SK-N-SH (cell line): ENCODE measurements at regions not wholly inside any gene's neighbourhood (a gene's known extent, or its start where the extent isn't known, plus 50 kb on each side); places are given as distances from the start of the nearest gene placed in this dataset.

ENCODE experiments used
- CTCF ChIA-PET: fragments of 300-600, 350-600 bp; formaldehyde crosslinking; extraction: SDS; loops from one replicate; lab custom pipeline; 2021; lab: Yijun Ruan, JAX
- POLR2A ChIA-PET: fragments of 350-600 bp; sonication (Branson Sonifier 250); formaldehyde crosslinking; extraction: SDS; loops from one replicate; lab custom pipeline; 2020; ENCODE audit warnings: antibody characterized with exemption, inconsistent platforms; lab: Yijun Ruan, JAX
- DNase-seq: peaks from one replicate; pipeline ENCODE4 v3.0.0; 2012
- H2AFZ ChIP-seq: fragments of 200-600 bp; sonication (generic); 2 replicates; pipeline ENCODE4 v1.8.1; 2016; ENCODE audit warnings: antibody characterized with exemption, mild to moderate bottlenecking, low read depth
- H3F3A ChIP-seq: fragments of 200-600 bp; sonication (generic); replicated peaks from 2 replicates; pipeline ENCODE3; 2016; ENCODE audit warnings: antibody characterized with exemption, mild to moderate bottlenecking; ENCODE audit not compliant: insufficient read depth
- H3K27ac ChIP-seq, 2 experiments: fragments of 200-500 bp in 1 of 2; fragments of 200-600 bp in 1 of 2; sonication (Bioruptor generic) in 1 of 2; sonication (generic), shearing (Covaris generic) in 1 of 2; 2 replicates each; pipeline versions ENCODE4 v1.5.1 to v1.6.1; 2014 to 2016; ENCODE audit warnings: low read depth in 2 of 2, inconsistent platforms in 1 of 2, low read length in 1 of 2, mild to moderate bottlenecking in 1 of 2, mixed read lengths in 1 of 2
- H3K27me3 ChIP-seq: fragments of 200-600 bp; sonication (generic), shearing (Covaris generic); 2 replicates; pipeline ENCODE4 v1.6.1; 2016; ENCODE audit warnings: mixed run types; ENCODE audit not compliant: insufficient read depth
- H3K36me3 ChIP-seq, 2 experiments: fragments of 200-500 bp in 1 of 2; fragments of 200-600 bp in 1 of 2; sonication (Bioruptor generic) in 1 of 2; sonication (generic) in 1 of 2; replicated peaks in 1 of 2; 2 replicates each; pipeline versions ENCODE3 to v1.5.1; 2014 to 2016; ENCODE audit warnings: low read length in 1 of 2, mild to moderate bottlenecking in 1 of 2; ENCODE audit not compliant: insufficient read depth in 2 of 2, control insufficient read depth in 1 of 2
- H3K4me1 ChIP-seq, 2 experiments: fragments of 200-500 bp in 1 of 2; fragments of 200-600 bp in 1 of 2; sonication (Bioruptor generic) in 1 of 2; sonication (generic), shearing (Covaris generic) in 1 of 2; 2 replicates each; pipeline versions ENCODE4 v1.5.1 to v1.6.1; 2014 to 2016; ENCODE audit warnings: low read depth in 1 of 2, low read length in 1 of 2, mixed run types in 1 of 2; ENCODE audit not compliant: insufficient read depth in 2 of 2, control insufficient read depth in 1 of 2
- H3K4me2 ChIP-seq: fragments of 200-600 bp; sonication (generic), shearing (Covaris generic); 2 replicates; pipeline ENCODE4 v1.6.1; 2017; ENCODE audit warnings: mixed run types
- H3K4me3 ChIP-seq, 2 experiments: fragments of 200-500 bp in 1 of 2; fragments of 200-600 bp in 1 of 2; sonication (Bioruptor generic) in 1 of 2; sonication (generic), shearing (Covaris generic) in 1 of 2; 2 replicates each; pipeline versions ENCODE4 v1.5.1 to v1.8.1; 2014 to 2016; ENCODE audit warnings: low read depth in 2 of 2, inconsistent platforms in 1 of 2, low read length in 1 of 2, mild to moderate bottlenecking in 1 of 2, mixed read lengths in 1 of 2, moderate library complexity in 1 of 2
- H3K79me2 ChIP-seq: fragments of 200-600 bp; sonication (generic); 2 replicates; pipeline ENCODE4 v1.8.1; 2017; ENCODE audit warnings: mild to moderate bottlenecking; ENCODE audit not compliant: insufficient read depth
- H3K9ac ChIP-seq: fragments of 200-600 bp; sonication (generic); 2 replicates; pipeline ENCODE4 v1.6.1; 2017; ENCODE audit warnings: mixed run types
- H3K9me2 ChIP-seq: fragments of 200-600 bp; sonication (generic); 2 replicates; pipeline ENCODE4 v1.6.1; 2017; ENCODE audit warnings: mixed run types
- H3K9me3 ChIP-seq: fragments of 200-600 bp; sonication (generic); 2 replicates; pipeline ENCODE4 v1.6.1; 2017; ENCODE audit warnings: mixed run types, mild to moderate bottlenecking, moderate library complexity
- H4K20me1 ChIP-seq: fragments of 200-600 bp; sonication (generic); 2 replicates; pipeline ENCODE4 v1.6.1; 2017; ENCODE audit warnings: mild to moderate bottlenecking, mixed run types; ENCODE audit not compliant: insufficient read depth
- CHD2 ChIP-seq: fragments of 150-350 bp; IDR thresholded peaks from 2 replicates; pipeline ENCODE4 v1.6.1; 2018; ENCODE audit warnings: low read length; ENCODE audit not compliant: partially characterized antibody
- EP300 ChIP-seq, 2 experiments: IDR thresholded peaks; 2 replicates each; pipeline versions ENCODE4 v1.4.0 to v1.6.1; 2012; ENCODE audit warnings: borderline replicate concordance in 1 of 2, low read depth in 1 of 2, low read length in 1 of 2
- FOXJ3 ChIP-seq: sonication (generic); formaldehyde crosslinking; IDR thresholded peaks from 2 replicates; pipeline ENCODE4 v1.5.1; 2020; ENCODE audit warnings: mild to moderate bottlenecking, missing genetic modification reagents
- GATA2 ChIP-seq: sonication (generic); formaldehyde crosslinking; IDR thresholded peaks from 2 replicates; pipeline ENCODE4 v1.5.0; 2020; ENCODE audit warnings: mild to moderate bottlenecking, missing genetic modification reagents
- NRF1 ChIP-seq: IDR thresholded peaks from 2 replicates; pipeline ENCODE4 v1.6.1; 2012; ENCODE audit warnings: low read depth, mild to moderate bottlenecking, low read length
- SMC3 ChIP-seq: IDR thresholded peaks from 2 replicates; pipeline ENCODE4 v1.6.1; 2012; ENCODE audit warnings: low read depth, low read length, improper control_type of control experiment
- TAF1 ChIP-seq: IDR thresholded peaks from 2 replicates; pipeline ENCODE4 v1.6.1; 2012; ENCODE audit warnings: low read depth, mild to moderate bottlenecking, low read length, moderate library complexity, borderline replicate concordance
- WGBS: methylation state at CpG from one replicate; pipeline ENCODE4 v1.1.6; 2017; ENCODE audit warnings: low lambda C conversion rate; 5-methylcytosine and 5-hydroxymethylcytosine counted together
- TF ChIP-seq, protein P1 (sequence below): fragments of 200-600 bp; sonication (generic); IDR thresholded peaks from 2 replicates; pipeline ENCODE4 v1.6.1; 2017; ENCODE audit warnings: antibody characterized with exemption, mild to moderate bottlenecking, moderate library complexity
- TF ChIP-seq, protein P2 (sequence below): fragments of 150-350 bp; IDR thresholded peaks from 2 replicates; pipeline ENCODE4 v1.6.1; 2016; ENCODE audit warnings: mild to moderate bottlenecking, low read depth, low read length
- TF ChIP-seq, protein P3 (sequence below): IDR thresholded peaks from 2 replicates; pipeline ENCODE4 v1.4.0; 2012; ENCODE audit warnings: low read depth, borderline replicate concordance
- TF ChIP-seq, protein P4 (sequence below): IDR thresholded peaks from 2 replicates; pipeline ENCODE4 v1.6.1; 2012; ENCODE audit warnings: mild to moderate bottlenecking, low read depth, low read length, moderate library complexity

DNA sequence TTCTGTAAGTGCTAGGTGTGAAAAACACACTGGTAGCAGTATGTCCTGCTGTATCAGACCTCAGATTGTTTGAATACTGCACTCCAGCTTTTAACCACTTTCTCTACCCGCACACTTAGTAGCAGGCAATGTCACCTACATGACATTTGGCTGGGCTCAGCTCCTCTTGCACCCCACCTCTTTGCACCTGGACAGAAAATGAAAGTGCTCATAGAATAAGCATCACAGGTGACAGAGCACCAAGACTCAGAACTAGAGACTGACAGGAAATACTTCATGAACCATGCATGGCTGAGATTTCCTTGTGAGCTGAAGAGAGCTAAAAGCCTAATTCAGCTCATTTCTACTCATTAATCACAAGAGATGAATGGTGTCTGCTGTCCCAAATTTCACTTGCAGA is 1014.2 kb upstream of the CDH8 start (continued):
- TF ChIP-seq, protein P1, sequence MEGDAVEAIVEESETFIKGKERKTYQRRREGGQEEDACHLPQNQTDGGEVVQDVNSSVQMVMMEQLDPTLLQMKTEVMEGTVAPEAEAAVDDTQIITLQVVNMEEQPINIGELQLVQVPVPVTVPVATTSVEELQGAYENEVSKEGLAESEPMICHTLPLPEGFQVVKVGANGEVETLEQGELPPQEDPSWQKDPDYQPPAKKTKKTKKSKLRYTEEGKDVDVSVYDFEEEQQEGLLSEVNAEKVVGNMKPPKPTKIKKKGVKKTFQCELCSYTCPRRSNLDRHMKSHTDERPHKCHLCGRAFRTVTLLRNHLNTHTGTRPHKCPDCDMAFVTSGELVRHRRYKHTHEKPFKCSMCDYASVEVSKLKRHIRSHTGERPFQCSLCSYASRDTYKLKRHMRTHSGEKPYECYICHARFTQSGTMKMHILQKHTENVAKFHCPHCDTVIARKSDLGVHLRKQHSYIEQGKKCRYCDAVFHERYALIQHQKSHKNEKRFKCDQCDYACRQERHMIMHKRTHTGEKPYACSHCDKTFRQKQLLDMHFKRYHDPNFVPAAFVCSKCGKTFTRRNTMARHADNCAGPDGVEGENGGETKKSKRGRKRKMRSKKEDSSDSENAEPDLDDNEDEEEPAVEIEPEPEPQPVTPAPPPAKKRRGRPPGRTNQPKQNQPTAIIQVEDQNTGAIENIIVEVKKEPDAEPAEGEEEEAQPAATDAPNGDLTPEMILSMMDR = no peak
- TF ChIP-seq EP300 (IDR thresholded peaks at IDR 0.05; ENCODE audit: borderline replicate concordance in 1 of 2, low read depth in 1 of 2, low read length in 1 of 2) = no peak

DNA sequence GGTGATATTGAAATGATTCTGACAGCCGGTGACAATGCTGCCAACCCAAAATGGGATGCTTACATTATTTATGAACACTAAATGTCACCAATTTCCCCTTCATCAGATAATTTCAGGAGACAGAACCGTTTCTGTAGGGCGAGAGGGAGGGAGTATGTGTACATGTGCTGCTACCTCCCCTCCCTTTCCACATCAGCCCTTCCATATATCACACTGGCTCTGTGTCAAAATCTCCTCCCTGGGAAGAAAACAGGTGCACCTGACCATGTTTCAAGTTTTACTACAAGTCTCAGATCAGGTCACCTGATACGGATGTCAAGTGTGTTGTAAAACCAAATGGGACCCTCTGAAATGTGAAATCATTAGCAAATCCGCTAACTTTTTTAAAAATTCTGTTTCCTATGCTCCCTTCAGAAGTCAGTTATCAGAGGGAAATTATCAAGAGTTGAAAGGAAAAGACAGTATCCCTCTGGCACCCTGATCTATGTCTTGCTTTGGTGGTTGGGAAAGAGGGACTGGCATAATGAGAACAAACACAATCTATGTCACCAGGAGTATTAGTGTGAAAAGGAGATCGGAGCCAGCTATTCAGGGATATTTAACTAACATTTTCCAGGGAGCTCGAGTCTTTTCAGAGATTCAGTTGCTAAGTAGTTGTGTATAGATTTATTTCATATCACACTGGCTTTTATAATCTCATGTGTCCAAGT is 1002.3 kb upstream of the CDH8 start:
- H3K27me3 ChIP-seq = no peaks in the 10 kb centered on the region
- H3K36me3 ChIP-seq = no peaks in the 10 kb centered on the region
- peak; percentile 3 for DNase-seq
- no peaks in the 10 kb centered on the region for H3F3A ChIP-seq
- no peak overlapping the region for H3K9ac ChIP-seq
- H2AFZ ChIP-seq = no peak overlapping the region
- H3K9me2 ChIP-seq = no peaks in the 10 kb centered on the region
- no peaks in the 10 kb centered on the region for H3K79me2 ChIP-seq
- H3K4me3 ChIP-seq = no peak overlapping the region
- peak overlapping the region in 1 of 2 experiments; percentile 39; a peak in 1 of 4 replicates for H3K27ac ChIP-seq
- CTCF ChIA-PET = no interaction called here
- no peak overlapping the region for H3K4me2 ChIP-seq
- WGBS = 14% methylated on average over 7 of the region's 7 CpGs
- peaks cover 0 to 3% of the 10 kb centered on the region in 2 experiments; a peak in 2 of 4 replicates for H3K4me1 ChIP-seq
- no peaks in the 10 kb centered on the region for H4K20me1 ChIP-seq
- peak; percentile 75 for TF ChIP-seq GATA2 (CRISPR knock-in tag)
- TF ChIP-seq, protein P2, sequence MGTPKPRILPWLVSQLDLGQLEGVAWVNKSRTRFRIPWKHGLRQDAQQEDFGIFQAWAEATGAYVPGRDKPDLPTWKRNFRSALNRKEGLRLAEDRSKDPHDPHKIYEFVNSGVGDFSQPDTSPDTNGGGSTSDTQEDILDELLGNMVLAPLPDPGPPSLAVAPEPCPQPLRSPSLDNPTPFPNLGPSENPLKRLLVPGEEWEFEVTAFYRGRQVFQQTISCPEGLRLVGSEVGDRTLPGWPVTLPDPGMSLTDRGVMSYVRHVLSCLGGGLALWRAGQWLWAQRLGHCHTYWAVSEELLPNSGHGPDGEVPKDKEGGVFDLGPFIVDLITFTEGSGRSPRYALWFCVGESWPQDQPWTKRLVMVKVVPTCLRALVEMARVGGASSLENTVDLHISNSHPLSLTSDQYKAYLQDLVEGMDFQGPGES = no peak
- TF ChIP-seq, all 33 proteins: peak for 1
- no peaks in the 10 kb centered on the region for H3K9me3 ChIP-seq
- POLR2A ChIA-PET = no interaction called here

DNA sequence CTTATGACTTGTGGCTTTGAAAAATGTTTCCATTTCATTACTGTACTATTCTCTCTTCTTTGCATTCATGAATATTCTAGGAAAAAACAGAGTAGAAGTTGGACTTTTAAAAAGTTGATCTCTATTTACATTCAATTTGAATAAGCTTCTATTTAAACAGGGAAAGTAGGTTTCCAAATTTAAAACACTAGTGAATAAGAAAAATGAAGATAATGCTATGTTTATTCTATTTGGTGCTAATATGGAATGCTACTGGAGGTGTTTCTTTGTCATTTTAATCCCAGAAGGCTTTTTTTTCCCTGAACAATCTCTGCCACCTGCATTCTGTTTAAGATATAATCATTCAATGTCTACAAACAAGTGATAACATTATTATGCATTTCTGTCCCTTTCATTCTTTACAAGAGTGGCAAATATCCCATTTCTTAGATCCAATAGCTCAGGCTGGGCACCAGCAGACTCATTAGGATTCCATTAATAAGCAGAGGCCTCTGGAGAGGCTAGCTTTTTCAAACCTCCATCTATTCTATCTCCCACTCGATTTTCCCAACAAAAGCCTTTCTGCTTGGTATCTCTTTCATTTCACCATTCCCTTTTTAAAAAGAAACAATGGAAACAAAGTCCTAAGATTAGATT is 1001.6 kb upstream of the CDH8 start:
- 0% methylated on average over 1 of the region's 1 CpG for WGBS
- TF ChIP-seq, protein P3, sequence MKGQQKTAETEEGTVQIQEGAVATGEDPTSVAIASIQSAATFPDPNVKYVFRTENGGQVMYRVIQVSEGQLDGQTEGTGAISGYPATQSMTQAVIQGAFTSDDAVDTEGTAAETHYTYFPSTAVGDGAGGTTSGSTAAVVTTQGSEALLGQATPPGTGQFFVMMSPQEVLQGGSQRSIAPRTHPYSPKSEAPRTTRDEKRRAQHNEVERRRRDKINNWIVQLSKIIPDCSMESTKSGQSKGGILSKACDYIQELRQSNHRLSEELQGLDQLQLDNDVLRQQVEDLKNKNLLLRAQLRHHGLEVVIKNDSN = no peak
- TF ChIP-seq CHD2 (no peak), NRF1 (no peak), TAF1 (no peak), SMC3 (no peak), FOXJ3 (CRISPR knock-in tag) (no peak)
- TF ChIP-seq, protein P2 = no peak
- TF ChIP-seq, protein P4, sequence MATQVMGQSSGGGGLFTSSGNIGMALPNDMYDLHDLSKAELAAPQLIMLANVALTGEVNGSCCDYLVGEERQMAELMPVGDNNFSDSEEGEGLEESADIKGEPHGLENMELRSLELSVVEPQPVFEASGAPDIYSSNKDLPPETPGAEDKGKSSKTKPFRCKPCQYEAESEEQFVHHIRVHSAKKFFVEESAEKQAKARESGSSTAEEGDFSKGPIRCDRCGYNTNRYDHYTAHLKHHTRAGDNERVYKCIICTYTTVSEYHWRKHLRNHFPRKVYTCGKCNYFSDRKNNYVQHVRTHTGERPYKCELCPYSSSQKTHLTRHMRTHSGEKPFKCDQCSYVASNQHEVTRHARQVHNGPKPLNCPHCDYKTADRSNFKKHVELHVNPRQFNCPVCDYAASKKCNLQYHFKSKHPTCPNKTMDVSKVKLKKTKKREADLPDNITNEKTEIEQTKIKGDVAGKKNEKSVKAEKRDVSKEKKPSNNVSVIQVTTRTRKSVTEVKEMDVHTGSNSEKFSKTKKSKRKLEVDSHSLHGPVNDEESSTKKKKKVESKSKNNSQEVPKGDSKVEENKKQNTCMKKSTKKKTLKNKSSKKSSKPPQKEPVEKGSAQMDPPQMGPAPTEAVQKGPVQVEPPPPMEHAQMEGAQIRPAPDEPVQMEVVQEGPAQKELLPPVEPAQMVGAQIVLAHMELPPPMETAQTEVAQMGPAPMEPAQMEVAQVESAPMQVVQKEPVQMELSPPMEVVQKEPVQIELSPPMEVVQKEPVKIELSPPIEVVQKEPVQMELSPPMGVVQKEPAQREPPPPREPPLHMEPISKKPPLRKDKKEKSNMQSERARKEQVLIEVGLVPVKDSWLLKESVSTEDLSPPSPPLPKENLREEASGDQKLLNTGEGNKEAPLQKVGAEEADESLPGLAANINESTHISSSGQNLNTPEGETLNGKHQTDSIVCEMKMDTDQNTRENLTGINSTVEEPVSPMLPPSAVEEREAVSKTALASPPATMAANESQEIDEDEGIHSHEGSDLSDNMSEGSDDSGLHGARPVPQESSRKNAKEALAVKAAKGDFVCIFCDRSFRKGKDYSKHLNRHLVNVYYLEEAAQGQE = no peak

More for the DNA sequence above, 1001.6 kb upstream of the CDH8 start:
- no peak overlapping the region for H3K4me2 ChIP-seq
- H3K27ac ChIP-seq = peak overlapping the region in 1 of 2 experiments; percentile 39; a peak in 1 of 4 replicates
- H3K4me1 ChIP-seq = peaks cover 0 to 3% of the 10 kb centered on the region in 2 experiments; a peak in 2 of 4 replicates
- no peaks in the 10 kb centered on the region for H3F3A ChIP-seq
- no peaks in the 10 kb centered on the region for H3K79me2 ChIP-seq
- H3K27me3 ChIP-seq = no peaks in the 10 kb centered on the region
- no peaks in the 10 kb centered on the region for H4K20me1 ChIP-seq
- no peaks in the 10 kb centered on the region for H3K9me2 ChIP-seq
- no peak overlapping the region for H3K9ac ChIP-seq
- DNase-seq = no peak
- CTCF ChIA-PET = no interaction called here
- H3K9me3 ChIP-seq = no peaks in the 10 kb centered on the region
- no peaks in the 10 kb centered on the region for H3K36me3 ChIP-seq
- H2AFZ ChIP-seq = no peak overlapping the region
- no peak overlapping the region for H3K4me3 ChIP-seq
- POLR2A ChIA-PET = no interaction called here
